Endothelial cell of umbilical vein (primary cell): ENCODE measurements at regions not wholly inside any gene's neighbourhood (a gene's known extent, or its start where the extent isn't known, plus 50 kb on each side); places are given as distances from the start of the nearest gene placed in this dataset.

Experiments
- BruUV-seq: library from RNA; stranded (reverse); fragments of 400-500 nt; replicated peaks from 2 replicates; lab custom pipeline; 2021; lab: Mats Ljungman, UMichigan
- CTCF ChIA-PET: fragments of 300-600, 350-600 bp; sonication (Branson Sonifier 250); formaldehyde crosslinking; loops from one replicate; lab custom pipeline; 2021; ENCODE audit warnings: antibody characterized with exemption, inconsistent platforms; lab: Charles Lee
- POLR2A ChIA-PET: fragments of 300-600, 350-600 bp; sonication (Branson Sonifier 250); formaldehyde crosslinking; loops from one replicate; lab custom pipeline; 2021; ENCODE audit warnings: antibody characterized with exemption, inconsistent platforms; lab: Charles Lee
- DNase-seq: peaks from one replicate; pipeline ENCODE4 v3.0.0-alpha.2; 2011; ENCODE audit warnings: low read depth, low spot score
- FAIRE-seq: peaks from 2 replicates; lab custom pipeline; 2011; peaks lifted over from hg19 to GRCh38; lab: Jason Lieb, UNC
- H2AFZ ChIP-seq: 2 replicates; pipeline ENCODE4 v1.6.0; 2012; ENCODE audit warnings: low read depth, low read length, control low read depth, inconsistent platforms
- H3K27ac ChIP-seq: 2 replicates; pipeline ENCODE4 v1.5.1; 2011; ENCODE audit warnings: low read depth, mild to moderate bottlenecking, control low read depth, low read length, moderate library complexity; ENCODE audit not compliant: insufficient read depth
- H3K27me3 ChIP-seq, 2 experiments: 2 replicates each; pipeline versions ENCODE4 v1.6.0 to v1.6.1; 2011; ENCODE audit warnings: low read length in 2 of 2, mixed read lengths in 1 of 2; ENCODE audit not compliant: control insufficient read depth in 2 of 2, insufficient read depth in 2 of 2
- H3K36me3 ChIP-seq, 2 experiments: 2 replicates in 1 of 2; 3 replicates in 1 of 2; pipeline ENCODE4 v1.5.1; 2011; ENCODE audit warnings: low read length in 2 of 2, mild to moderate bottlenecking in 1 of 2, moderate library complexity in 1 of 2; ENCODE audit not compliant: control insufficient read depth in 2 of 2, insufficient read depth in 2 of 2; ENCODE audit errors: extremely low read depth in 1 of 2
- H3K4me1 ChIP-seq: 3 replicates; pipeline ENCODE4 v1.5.1; 2011; ENCODE audit warnings: mild to moderate bottlenecking, low read length; ENCODE audit not compliant: control insufficient read depth, insufficient read depth; ENCODE audit errors: extremely low read depth
- H3K4me2 ChIP-seq: 2 replicates; pipeline ENCODE4 v1.6.1; 2011; ENCODE audit warnings: low read length, control low read depth, mixed read lengths; ENCODE audit not compliant: insufficient read depth
- H3K4me3 ChIP-seq, 3 experiments: fragments of 200-600 bp in 1 of 3; sonication (generic), shearing (Covaris generic) in 1 of 3; replicated peaks in 1 of 3; 2 replicates each; pipeline ENCODE4 v1.5.1; 2011 to 2016; ENCODE audit warnings: control low read depth in 3 of 3, low read length in 3 of 3, mild to moderate bottlenecking in 2 of 3, inconsistent platforms in 1 of 3, low read depth in 1 of 3, moderate library complexity in 1 of 3; ENCODE audit not compliant: insufficient read depth in 1 of 3
- H3K79me2 ChIP-seq: 2 replicates; pipeline ENCODE4 v1.6.0; 2012; ENCODE audit warnings: low read length, inconsistent platforms; ENCODE audit not compliant: control insufficient read depth, insufficient read depth
- H3K9ac ChIP-seq: replicated peaks from 2 replicates; pipeline ENCODE3; 2011; ENCODE audit warnings: low read length, control low read depth; ENCODE audit not compliant: insufficient read depth; ENCODE audit errors: extremely low read depth
- H3K9me1 ChIP-seq: replicated peaks from 3 replicates; pipeline ENCODE4 v1.6.0; 2011; ENCODE audit warnings: mild to moderate bottlenecking, low read length; ENCODE audit not compliant: control insufficient read depth, insufficient read depth; ENCODE audit errors: extremely low read depth
- H3K9me3 ChIP-seq: replicated peaks from 2 replicates; pipeline ENCODE4 v1.5.1; 2012; ENCODE audit warnings: low read length, inconsistent platforms; ENCODE audit not compliant: control insufficient read depth, insufficient read depth
- H4K20me1 ChIP-seq: replicated peaks from 2 replicates; pipeline ENCODE3; 2011; ENCODE audit warnings: mild to moderate bottlenecking, low read length; ENCODE audit not compliant: control insufficient read depth, insufficient read depth; ENCODE audit errors: extremely low read depth
- EZH2 ChIP-seq: IDR thresholded peaks from 2 replicates; pipeline ENCODE4 v1.6.1; 2012; ENCODE audit warnings: borderline replicate concordance, low read depth, mild to moderate bottlenecking, moderate library complexity, low read length, inconsistent platforms; ENCODE audit not compliant: severe bottlenecking
- FOS ChIP-seq: IDR thresholded peaks from 2 replicates; pipeline ENCODE4 v1.6.1; 2011; ENCODE audit warnings: mild to moderate bottlenecking, low read length, moderate library complexity, borderline replicate concordance; ENCODE audit not compliant: insufficient read depth
- GATA2 ChIP-seq: IDR thresholded peaks from 2 replicates; pipeline ENCODE4 v1.7.0; 2011; ENCODE audit warnings: low read depth, mild to moderate bottlenecking, moderate library complexity, mixed read lengths, low read length; ENCODE audit not compliant: insufficient read length, insufficient read depth
- JUN ChIP-seq: IDR thresholded peaks from 2 replicates; pipeline ENCODE4 v1.6.1; 2011; ENCODE audit warnings: borderline replicate concordance, low read depth; ENCODE audit not compliant: insufficient read length, insufficient read depth
- MYC ChIP-seq: IDR thresholded peaks from one replicate; pipeline ENCODE4 v1.6.1; 2011; ENCODE audit warnings: mild to moderate bottlenecking, low read depth, low read length
- POLR2A ChIP-seq: IDR thresholded peaks from 2 replicates; pipeline ENCODE4 v1.6.1; 2012; ENCODE audit warnings: low read depth, mild to moderate bottlenecking, control low read depth, low read length
- POLR2AphosphoS5 ChIP-seq: IDR thresholded peaks from 2 replicates; pipeline ENCODE4 v1.6.1; 2012; ENCODE audit warnings: low read depth, mild to moderate bottlenecking, control low read depth, low read length, moderate library complexity; ENCODE audit not compliant: insufficient read depth
- dilution Hi-C: fragments of 300-500 bp; cut with MboI; formaldehyde crosslinking; loops from one replicate; pipeline ENCODE4 v1.15.0; 2019; ENCODE audit warnings: low sequenced_read_pairs; ENCODE audit not compliant: extremely low pct_ligation_motif_present
- intact Hi-C: fragments of 100-400 bp; cut with micrococcal nuclease; formaldehyde crosslinking; loops from one replicate; pipeline ENCODE4 v1.10.0; 2022
- TF ChIP-seq, protein P1 (sequence below), 2 donors: IDR thresholded peaks; 1 replicate in 1 of 2; 2 replicates in 1 of 2; pipeline ENCODE4 v1.5.1; 2011; ENCODE audit warnings: low read length in 2 of 2, mild to moderate bottlenecking in 2 of 2, moderate library complexity in 2 of 2, control low read depth in 1 of 2, inconsistent platforms in 1 of 2, low read depth in 1 of 2; ENCODE audit not compliant: insufficient read depth in 1 of 2; ENCODE audit errors: extremely low read depth in 1 of 2
- TF ChIP-seq, protein P2 (sequence below): IDR thresholded peaks from 2 replicates; pipeline ENCODE4 v1.6.1; 2011; ENCODE audit not compliant: insufficient read depth, insufficient read length

DNA sequence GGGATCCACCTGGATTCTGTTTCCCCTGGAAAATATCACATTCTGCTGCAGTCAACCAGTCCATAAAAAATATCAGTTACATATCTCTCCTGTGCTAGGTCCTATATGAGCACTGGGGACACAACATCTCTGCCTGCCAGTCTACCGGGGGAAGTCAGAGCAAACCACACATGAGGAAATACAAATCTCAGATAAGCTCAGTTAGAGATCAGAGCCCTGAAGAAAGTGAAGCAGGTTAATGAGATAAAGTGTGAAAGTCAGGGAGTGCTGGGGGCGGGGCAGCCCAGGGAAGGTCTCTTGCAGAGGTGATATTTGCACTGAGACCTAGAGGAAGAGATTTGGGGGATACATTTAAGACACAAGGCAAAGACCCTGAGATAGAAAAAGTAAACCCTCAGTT lies 67.8 kb upstream of the SLC1A1 start:
- no peak for TF ChIP-seq GATA2
- no peak for TF ChIP-seq FOS
- TF ChIP-seq POLR2A, result no peak
- no peak for TF ChIP-seq POLR2AphosphoS5
- no peak for TF ChIP-seq EZH2
- TF ChIP-seq, protein P1, sequence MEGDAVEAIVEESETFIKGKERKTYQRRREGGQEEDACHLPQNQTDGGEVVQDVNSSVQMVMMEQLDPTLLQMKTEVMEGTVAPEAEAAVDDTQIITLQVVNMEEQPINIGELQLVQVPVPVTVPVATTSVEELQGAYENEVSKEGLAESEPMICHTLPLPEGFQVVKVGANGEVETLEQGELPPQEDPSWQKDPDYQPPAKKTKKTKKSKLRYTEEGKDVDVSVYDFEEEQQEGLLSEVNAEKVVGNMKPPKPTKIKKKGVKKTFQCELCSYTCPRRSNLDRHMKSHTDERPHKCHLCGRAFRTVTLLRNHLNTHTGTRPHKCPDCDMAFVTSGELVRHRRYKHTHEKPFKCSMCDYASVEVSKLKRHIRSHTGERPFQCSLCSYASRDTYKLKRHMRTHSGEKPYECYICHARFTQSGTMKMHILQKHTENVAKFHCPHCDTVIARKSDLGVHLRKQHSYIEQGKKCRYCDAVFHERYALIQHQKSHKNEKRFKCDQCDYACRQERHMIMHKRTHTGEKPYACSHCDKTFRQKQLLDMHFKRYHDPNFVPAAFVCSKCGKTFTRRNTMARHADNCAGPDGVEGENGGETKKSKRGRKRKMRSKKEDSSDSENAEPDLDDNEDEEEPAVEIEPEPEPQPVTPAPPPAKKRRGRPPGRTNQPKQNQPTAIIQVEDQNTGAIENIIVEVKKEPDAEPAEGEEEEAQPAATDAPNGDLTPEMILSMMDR (IDR thresholded peaks at IDR 0.05; ENCODE audit: extremely low read depth in 1 of 2, insufficient read depth in 1 of 2, low read depth in 1 of 2, low read length in 2 of 2), result no peak
- TF ChIP-seq JUN, result no peak
- TF ChIP-seq, protein P2, sequence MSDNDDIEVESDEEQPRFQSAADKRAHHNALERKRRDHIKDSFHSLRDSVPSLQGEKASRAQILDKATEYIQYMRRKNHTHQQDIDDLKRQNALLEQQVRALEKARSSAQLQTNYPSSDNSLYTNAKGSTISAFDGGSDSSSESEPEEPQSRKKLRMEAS, result no peak
- no peak for TF ChIP-seq MYC
- POLR2A ChIA-PET, result no interaction called here
- Histone ChIP-seq H2AFZ (no peak overlapping the region), H3K4me2 (no peak overlapping the region), H3K36me3 (no peaks in the 10 kb centered on the region), H4K20me1 (no peaks in the 10 kb centered on the region), H3K4me3 (no peak overlapping the region), H3K9ac (no peak overlapping the region), H3K9me1 (no peaks in the 10 kb centered on the region), H3K4me1 (peaks cover 24% of the 10 kb centered on the region), H3K27me3 (no peaks in the 10 kb centered on the region), H3K9me3 (no peaks in the 10 kb centered on the region), H3K79me2 (no peaks in the 10 kb centered on the region), H3K27ac (no peak overlapping the region)
- dilution Hi-C loops, result no loop called here
- intact Hi-C loops, result no loop called here
- BruUV-seq, result no TSS peak
- FAIRE-seq (no peak), DNase-seq (no peak)
- CTCF ChIA-PET, result interaction anchor here (0.9 kb wide), 1 partner anchor 36 kb away, joined by 3 read pairs; no protein-coding TSS in a partner anchor
